ENCODE measurements at regions not wholly inside any gene's neighbourhood (a gene's known extent, or its start where the extent isn't known, plus 50 kb on each side); places are given as distances from the start of the nearest gene placed in this dataset.

GRCh38 chr3:1552831-1553230 is 460.0 kb downstream of the CNTN6 start:
- no peak for TF ChIP-seq CTCF (IDR thresholded peaks at IDR 0.05)
- no peak for TF ChIP-seq POLR2A (IDR thresholded peaks at IDR 0.05)

Measured in testis (tissue), 2 donors.